ENCODE measurements at regions not wholly inside any gene's neighbourhood (a gene's known extent, or its start where the extent isn't known, plus 50 kb on each side); places are given as distances from the start of the nearest gene placed in this dataset.

DNA sequence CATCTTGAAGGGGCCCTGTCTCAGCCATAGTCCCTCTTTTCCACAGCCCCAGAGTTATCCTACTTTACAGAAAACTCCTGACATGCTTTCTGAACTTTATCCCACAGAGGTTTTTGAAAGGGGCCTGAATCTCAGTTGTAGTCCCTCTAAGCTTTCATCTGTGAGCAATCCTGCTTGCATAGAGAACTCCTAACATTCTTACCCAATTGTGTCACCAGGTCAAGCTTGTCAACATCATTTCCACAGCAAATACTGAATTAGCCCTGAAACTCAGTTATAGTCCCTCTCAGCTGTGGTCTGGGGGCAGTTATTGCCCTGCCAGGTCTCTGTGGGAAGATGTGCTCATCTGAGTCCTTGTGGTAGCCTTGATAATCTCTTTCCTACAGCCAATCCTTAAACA, 2190.3 kb upstream of the PCDH20 start:
- H3K4me1 Mint-ChIP-seq: no peaks in the 10 kb centered on the region
- no peak overlapping the region for H3K27ac Mint-ChIP-seq

More for the DNA sequence above, 2190.3 kb upstream of the PCDH20 start:
- peaks cover 1% of the 10 kb centered on the region for H3K27me3 Mint-ChIP-seq (ENCODE audit: insufficient read depth, low read depth, poor library complexity)
- H3K4me1 ChIP-seq (ENCODE audit: insufficient read depth): no peaks in the 10 kb centered on the region
- TF ChIP-seq STAT1 (IDR thresholded peaks at IDR 0.05; ENCODE audit: unreplicated experiment) (no peak), EZH2phosphoT487 (IDR thresholded peaks at IDR 0.05; ENCODE audit: unreplicated experiment) (no peak), POLR2AphosphoS5 (IDR thresholded peaks at IDR 0.05; ENCODE audit: low read depth) (no peak), ZNF331 (CRISPR knock-in tag; IDR thresholded peaks at IDR 0.05; ENCODE audit: low read depth) (no peak), JUNB (IDR thresholded peaks at IDR 0.05; ENCODE audit: unreplicated experiment) (no peak), ZNF114 (CRISPR knock-in tag; IDR thresholded peaks at IDR 0.05) (no peak), CTCF (conservative IDR thresholded peaks at IDR 0.05; ENCODE audit: low read depth in 2 of 2) (no peak), REST (IDR thresholded peaks at IDR 0.05; ENCODE audit: unreplicated experiment) (no peak), EZH2 (IDR thresholded peaks at IDR 0.05; ENCODE audit: low read depth, unreplicated experiment) (no peak), ZNF462 (CRISPR knock-in tag; IDR thresholded peaks at IDR 0.05) (no peak), NANOG (IDR thresholded peaks at IDR 0.05; ENCODE audit: borderline replicate concordance) (no peak), CREB1 (CRISPR knock-in tag; IDR thresholded peaks at IDR 0.05; ENCODE audit: low read depth) (no peak)
- TF ChIP-seq, protein P1, sequence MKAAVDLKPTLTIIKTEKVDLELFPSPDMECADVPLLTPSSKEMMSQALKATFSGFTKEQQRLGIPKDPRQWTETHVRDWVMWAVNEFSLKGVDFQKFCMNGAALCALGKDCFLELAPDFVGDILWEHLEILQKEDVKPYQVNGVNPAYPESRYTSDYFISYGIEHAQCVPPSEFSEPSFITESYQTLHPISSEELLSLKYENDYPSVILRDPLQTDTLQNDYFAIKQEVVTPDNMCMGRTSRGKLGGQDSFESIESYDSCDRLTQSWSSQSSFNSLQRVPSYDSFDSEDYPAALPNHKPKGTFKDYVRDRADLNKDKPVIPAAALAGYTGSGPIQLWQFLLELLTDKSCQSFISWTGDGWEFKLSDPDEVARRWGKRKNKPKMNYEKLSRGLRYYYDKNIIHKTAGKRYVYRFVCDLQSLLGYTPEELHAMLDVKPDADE (IDR thresholded peaks at IDR 0.05): no peak
- no peaks in the 10 kb centered on the region; the same call in 1 of the 2 replicates for H3K9me2 ChIP-seq (ENCODE audit: insufficient read depth)
- no peak for ATAC-seq
- no peaks in the 10 kb centered on the region for H3K79me2 ChIP-seq (replicated peaks; ENCODE audit: insufficient read depth)
- H3K9me3 Mint-ChIP-seq: peaks cover 10% of the 10 kb centered on the region; the same call in 1 of the 3 replicates
- H2AFZ ChIP-seq: no peak overlapping the region
- no peak overlapping the region for H3K4me2 ChIP-seq
- no peak overlapping the region for H3K27ac ChIP-seq (ENCODE audit: low read depth)
- no peaks in the 10 kb centered on the region for H3F3A ChIP-seq (replicated peaks; ENCODE audit: low read depth)
- H3K4me3 Mint-ChIP-seq: no peak overlapping the region
- no peaks in the 10 kb centered on the region; the same call in 2 of the 3 replicates for H3K36me3 Mint-ChIP-seq (ENCODE audit: low read depth)
- no peak for DNase-seq (ENCODE audit: low spot score)
- no peaks in the 10 kb centered on the region for H4K20me1 ChIP-seq (replicated peaks; ENCODE audit: insufficient read depth)
- H3K4me3 ChIP-seq: no peak overlapping the region
- no peaks in the 10 kb centered on the region for H3K27me3 ChIP-seq (ENCODE audit: insufficient read depth)
- H3K36me3 ChIP-seq (ENCODE audit: insufficient read depth): no peaks in the 10 kb centered on the region

Data from GM23338 (cell line).